PC-9 (cell line): ENCODE measurements at regions not wholly inside any gene's neighbourhood (a gene's known extent, or its start where the extent isn't known, plus 50 kb on each side); places are given as distances from the start of the nearest gene placed in this dataset.

ENCODE experiments used
- EZH2 ChIP-seq: fragments of 200-600 bp; sonication (generic); IDR thresholded peaks from 2 replicates; pipeline ENCODE4 v1.8.0; 2017; ENCODE audit warnings: antibody characterized with exemption, low read depth
- TF ChIP-seq, protein P1 (sequence below): fragments of 200-600 bp; sonication (generic); conservative IDR thresholded peaks from 2 replicates; pipeline ENCODE4 v1.6.1; 2017; ENCODE audit warnings: mixed run types, antibody characterized with exemption, mild to moderate bottlenecking, moderate library complexity

DNA sequence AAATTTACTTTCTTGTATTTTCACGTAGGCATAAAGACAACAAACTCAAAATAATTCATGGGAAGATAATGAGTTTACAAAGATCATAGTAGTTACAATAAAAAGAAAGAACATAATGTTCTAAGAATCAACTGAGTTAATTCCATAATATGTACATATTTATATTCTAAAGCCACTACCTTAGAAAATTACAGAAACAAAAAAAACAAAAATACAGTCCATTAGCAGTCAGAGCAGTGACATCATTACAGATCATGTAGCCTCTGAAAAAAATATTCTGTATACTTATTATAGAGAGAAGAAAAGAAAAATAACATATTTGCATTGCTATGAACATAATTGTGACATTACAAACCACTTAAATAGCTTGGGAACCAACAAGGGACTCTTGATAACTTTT lies 360.1 kb upstream of the RGS18 start:
- TF ChIP-seq, protein P1, sequence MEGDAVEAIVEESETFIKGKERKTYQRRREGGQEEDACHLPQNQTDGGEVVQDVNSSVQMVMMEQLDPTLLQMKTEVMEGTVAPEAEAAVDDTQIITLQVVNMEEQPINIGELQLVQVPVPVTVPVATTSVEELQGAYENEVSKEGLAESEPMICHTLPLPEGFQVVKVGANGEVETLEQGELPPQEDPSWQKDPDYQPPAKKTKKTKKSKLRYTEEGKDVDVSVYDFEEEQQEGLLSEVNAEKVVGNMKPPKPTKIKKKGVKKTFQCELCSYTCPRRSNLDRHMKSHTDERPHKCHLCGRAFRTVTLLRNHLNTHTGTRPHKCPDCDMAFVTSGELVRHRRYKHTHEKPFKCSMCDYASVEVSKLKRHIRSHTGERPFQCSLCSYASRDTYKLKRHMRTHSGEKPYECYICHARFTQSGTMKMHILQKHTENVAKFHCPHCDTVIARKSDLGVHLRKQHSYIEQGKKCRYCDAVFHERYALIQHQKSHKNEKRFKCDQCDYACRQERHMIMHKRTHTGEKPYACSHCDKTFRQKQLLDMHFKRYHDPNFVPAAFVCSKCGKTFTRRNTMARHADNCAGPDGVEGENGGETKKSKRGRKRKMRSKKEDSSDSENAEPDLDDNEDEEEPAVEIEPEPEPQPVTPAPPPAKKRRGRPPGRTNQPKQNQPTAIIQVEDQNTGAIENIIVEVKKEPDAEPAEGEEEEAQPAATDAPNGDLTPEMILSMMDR: no peak
- no peak for TF ChIP-seq EZH2
